ENCODE measurements at regions not wholly inside any gene's neighbourhood (a gene's known extent, or its start where the extent isn't known, plus 50 kb on each side); places are given as distances from the start of the nearest gene placed in this dataset.
"Not testable (repeated sequence)": the region's sequence is repeated elsewhere in the genome, so short reads cannot be mapped to it uniquely, and the experiment has no call there.

DNA sequence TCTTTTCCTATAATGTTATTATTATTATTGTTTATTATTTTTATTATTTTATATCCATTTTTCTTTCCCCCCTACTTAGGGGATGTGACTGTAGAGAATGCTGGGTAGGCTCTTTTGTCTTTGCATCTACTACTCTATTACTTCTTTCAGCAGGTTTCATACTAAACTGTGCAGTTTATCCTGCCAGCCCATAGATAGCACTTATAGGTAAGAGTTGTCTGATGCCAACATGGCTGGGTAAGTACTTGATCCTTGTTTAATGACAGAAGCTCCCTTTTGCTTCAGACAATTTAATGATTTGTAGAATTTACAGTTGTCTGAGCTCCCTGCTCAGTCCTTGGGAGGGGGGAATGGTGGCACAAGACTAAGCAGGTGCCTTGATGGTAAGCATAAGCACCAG is 262.9 kb upstream of the CDH2 start:
- no peaks in the 10 kb centered on the region for H3K36me3 ChIP-seq (ENCODE audit: control insufficient read depth, insufficient read depth, low read length)
- peaks cover 9% of the 10 kb centered on the region for H3K9me3 ChIP-seq (replicated peaks; ENCODE audit: control insufficient read depth, low read depth, low read length)
- no peak for DNase-seq
- H3K4me1 ChIP-seq (ENCODE audit: control insufficient read depth, insufficient read depth, low read length) = no peaks in the 10 kb centered on the region
- H3K27me3 ChIP-seq (ENCODE audit: control insufficient read depth, insufficient read depth, low read length) = no peaks in the 10 kb centered on the region
- no peak overlapping the region for H3K27ac ChIP-seq (ENCODE audit: low read length)
- H3K4me3 ChIP-seq (ENCODE audit: low read length) = no peak overlapping the region

DNA sequence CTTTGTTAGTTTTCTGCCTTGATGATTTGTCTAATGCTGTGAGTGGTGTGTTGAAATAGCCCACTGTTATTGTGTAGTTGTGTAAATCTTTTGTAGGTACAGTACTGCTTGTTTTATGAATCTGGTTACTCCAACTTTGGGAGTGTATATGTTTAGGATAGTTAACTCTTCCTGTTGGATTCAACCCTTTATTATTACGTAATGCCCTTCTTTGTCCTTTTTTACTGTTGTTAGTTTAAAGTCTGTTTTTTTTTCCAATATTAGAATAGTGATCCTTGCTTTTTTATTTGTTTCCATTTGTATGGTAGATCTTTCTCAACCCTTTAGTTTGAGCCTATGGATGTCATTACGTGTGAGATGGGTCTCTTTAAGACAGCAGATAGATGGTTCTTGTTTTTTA is 261.5 kb upstream of the CDH2 start:
- H3K27ac ChIP-seq (ENCODE audit: low read length) = no peak overlapping the region
- no peaks in the 10 kb centered on the region for H3K36me3 ChIP-seq (ENCODE audit: control insufficient read depth, insufficient read depth, low read length)
- no CpG with 5 or more reads among the region's 2 CpGs for WGBS (ENCODE audit: insufficient coverage)
- no peaks in the 10 kb centered on the region for H3K4me1 ChIP-seq (ENCODE audit: control insufficient read depth, insufficient read depth, low read length)
- DNase-seq = no peak
- H3K4me3 ChIP-seq (ENCODE audit: low read length) = no peak overlapping the region
- H3K27me3 ChIP-seq (ENCODE audit: control insufficient read depth, insufficient read depth, low read length) = no peaks in the 10 kb centered on the region
- H3K9me3 ChIP-seq (replicated peaks; ENCODE audit: control insufficient read depth, low read depth, low read length) = peaks cover 9% of the 10 kb centered on the region

DNA sequence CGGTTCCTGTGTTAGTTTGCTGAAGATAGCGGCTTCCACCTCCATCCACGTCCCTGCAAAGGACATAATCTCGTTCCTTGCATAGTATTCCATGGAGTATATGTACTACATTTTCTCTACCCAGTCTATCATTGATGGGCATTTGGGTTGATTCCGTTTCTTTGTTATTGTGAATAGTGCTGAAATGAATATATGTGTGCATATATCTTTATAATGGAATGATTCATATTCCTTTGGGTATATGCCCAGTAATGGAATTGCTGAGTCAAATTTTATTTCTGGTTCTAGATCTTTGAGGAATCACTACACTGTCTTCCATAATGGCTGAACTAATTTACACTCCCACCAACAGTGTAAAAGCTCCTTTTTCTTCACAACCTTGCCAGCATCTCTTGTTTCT is 255.4 kb upstream of the CDH2 start:
- Histone ChIP-seq H3K27me3 (ENCODE audit: control insufficient read depth, insufficient read depth, low read length) (no peaks in the 10 kb centered on the region), H3K9me3 (replicated peaks; ENCODE audit: control insufficient read depth, low read depth, low read length) (no peaks in the 10 kb centered on the region), H3K4me3 (ENCODE audit: low read length) (no peak overlapping the region), H3K27ac (ENCODE audit: low read length) (no peak overlapping the region), H3K36me3 (ENCODE audit: control insufficient read depth, insufficient read depth, low read length) (no peaks in the 10 kb centered on the region), H3K4me1 (ENCODE audit: control insufficient read depth, insufficient read depth, low read length) (no peaks in the 10 kb centered on the region)
- no CpG with 5 or more reads among the region's 5 CpGs for WGBS (ENCODE audit: insufficient coverage)
- no peak for DNase-seq

DNA sequence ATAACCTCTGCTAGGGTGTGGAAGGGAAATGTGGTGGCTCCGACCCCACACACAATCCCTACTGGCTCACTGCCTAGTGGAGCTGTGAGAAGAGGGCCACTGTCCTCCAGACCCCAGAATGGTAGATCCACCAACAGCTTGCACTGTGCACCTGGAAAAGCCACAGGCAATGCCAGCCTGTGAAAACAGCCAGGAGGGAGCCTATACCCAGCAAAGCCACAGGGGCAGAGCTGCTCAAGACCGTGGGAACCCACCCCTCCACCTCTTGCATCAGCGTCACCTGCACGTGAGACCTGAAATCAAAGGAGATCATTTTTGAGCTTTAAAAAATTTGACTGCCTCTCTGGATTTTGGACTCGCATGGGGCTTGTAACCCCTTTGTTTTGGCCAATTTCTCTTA is 249.0 kb upstream of the CDH2 start:
- Histone ChIP-seq H3K4me1 (ENCODE audit: control insufficient read depth, insufficient read depth, low read length) (no peaks in the 10 kb centered on the region), H3K36me3 (ENCODE audit: control insufficient read depth, insufficient read depth, low read length) (no peaks in the 10 kb centered on the region), H3K9me3 (replicated peaks; ENCODE audit: control insufficient read depth, low read depth, low read length) (peaks cover 4% of the 10 kb centered on the region), H3K4me3 (ENCODE audit: low read length) (no peak overlapping the region), H3K27me3 (ENCODE audit: control insufficient read depth, insufficient read depth, low read length) (no peaks in the 10 kb centered on the region), H3K27ac (ENCODE audit: low read length) (no peak overlapping the region)
- 100% methylated on average over 1 of the region's 5 CpGs for WGBS (ENCODE audit: insufficient coverage)
- DNase-seq = no peak

DNA sequence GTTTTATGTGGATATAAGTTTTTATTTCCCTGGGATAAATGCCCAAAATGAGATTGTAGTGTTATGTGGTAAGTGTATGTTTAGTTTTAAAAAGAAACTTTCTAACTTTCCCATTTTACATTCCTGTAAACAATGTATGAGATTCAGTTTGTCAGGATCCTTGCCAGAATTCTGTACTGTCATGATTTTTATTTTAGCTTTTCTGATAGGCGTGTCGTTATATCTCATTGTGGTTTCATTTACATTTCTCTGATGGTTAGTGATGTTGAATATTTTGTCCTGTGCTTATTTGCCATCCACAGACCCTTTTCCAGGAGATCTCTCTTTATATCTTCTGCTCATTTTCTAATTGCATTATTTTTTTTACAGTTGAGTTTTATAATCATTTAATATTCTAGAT is 245.6 kb upstream of the CDH2 start:
- H3K4me1 ChIP-seq (ENCODE audit: control insufficient read depth, insufficient read depth, low read length) = no peaks in the 10 kb centered on the region
- no peaks in the 10 kb centered on the region for H3K27me3 ChIP-seq (ENCODE audit: control insufficient read depth, insufficient read depth, low read length)
- peaks cover 4% of the 10 kb centered on the region for H3K9me3 ChIP-seq (replicated peaks; ENCODE audit: control insufficient read depth, low read depth, low read length)
- no CpG with 5 or more reads among the region's 2 CpGs for WGBS (ENCODE audit: insufficient coverage)
- no peaks in the 10 kb centered on the region for H3K36me3 ChIP-seq (ENCODE audit: control insufficient read depth, insufficient read depth, low read length)
- no peak for DNase-seq
- no peak overlapping the region for H3K4me3 ChIP-seq (ENCODE audit: low read length)
- no peak overlapping the region for H3K27ac ChIP-seq (ENCODE audit: low read length)

DNA sequence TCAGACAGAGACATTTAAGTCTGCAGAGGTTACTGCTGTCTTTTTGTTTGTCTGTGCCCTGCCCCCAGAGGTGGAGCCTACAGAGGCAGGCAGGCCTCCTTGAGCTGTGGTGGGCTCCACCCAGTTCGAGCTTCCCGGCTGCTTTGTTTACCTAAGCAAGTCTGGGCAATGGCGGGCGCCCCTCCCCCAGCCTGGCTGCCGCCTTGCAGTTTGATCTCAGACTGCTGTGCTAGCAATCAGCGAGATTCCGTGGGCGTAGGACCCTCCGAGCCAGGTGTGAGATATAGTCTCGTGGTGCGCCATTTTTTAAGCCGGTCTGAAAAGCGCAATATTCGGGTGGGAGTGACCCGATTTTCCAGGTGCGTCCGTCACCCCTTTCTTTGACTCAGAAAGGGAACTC is 245.0 kb upstream of the CDH2 start:
- not testable (repeated sequence) for DNase-seq; H3K4me3 ChIP-seq (ENCODE audit: low read length); H3K27me3 ChIP-seq (ENCODE audit: control insufficient read depth, insufficient read depth, low read length); H3K27ac ChIP-seq (ENCODE audit: low read length); H3K9me3 ChIP-seq (replicated peaks; ENCODE audit: control insufficient read depth, low read depth, low read length); H3K36me3 ChIP-seq (ENCODE audit: control insufficient read depth, insufficient read depth, low read length); H3K4me1 ChIP-seq (ENCODE audit: control insufficient read depth, insufficient read depth, low read length)
- no CpG with 5 or more reads among the region's 17 CpGs for WGBS (ENCODE audit: insufficient coverage)

DNA sequence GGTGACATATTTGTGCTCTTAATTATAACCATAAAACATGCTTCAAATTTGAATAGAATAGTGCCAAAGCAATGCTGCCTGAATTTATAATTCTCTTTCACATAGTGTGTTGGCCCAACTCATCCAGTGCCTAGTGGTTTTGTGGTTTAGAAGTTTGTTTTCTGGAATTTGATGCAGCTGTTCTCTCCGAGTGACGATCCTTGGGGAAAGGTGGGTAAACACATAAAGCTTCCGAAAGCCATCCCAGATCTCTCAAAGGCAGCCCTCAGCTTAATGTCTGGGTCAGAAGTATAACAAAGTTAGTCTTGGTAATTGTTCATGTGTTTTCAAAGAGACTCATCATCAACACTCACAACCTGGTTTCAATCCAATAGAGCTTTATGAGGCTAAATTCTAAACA is 235.6 kb upstream of the CDH2 start:
- DNase-seq = no peak
- Histone ChIP-seq H3K4me1 (ENCODE audit: control insufficient read depth, insufficient read depth, low read length) (no peaks in the 10 kb centered on the region), H3K9me3 (replicated peaks; ENCODE audit: control insufficient read depth, low read depth, low read length) (no peaks in the 10 kb centered on the region), H3K4me3 (ENCODE audit: low read length) (no peak overlapping the region), H3K27me3 (ENCODE audit: control insufficient read depth, insufficient read depth, low read length) (no peaks in the 10 kb centered on the region), H3K27ac (ENCODE audit: low read length) (no peak overlapping the region), H3K36me3 (ENCODE audit: control insufficient read depth, insufficient read depth, low read length) (no peaks in the 10 kb centered on the region)
- no CpG with 5 or more reads among the region's 3 CpGs for WGBS (ENCODE audit: insufficient coverage)

DNA sequence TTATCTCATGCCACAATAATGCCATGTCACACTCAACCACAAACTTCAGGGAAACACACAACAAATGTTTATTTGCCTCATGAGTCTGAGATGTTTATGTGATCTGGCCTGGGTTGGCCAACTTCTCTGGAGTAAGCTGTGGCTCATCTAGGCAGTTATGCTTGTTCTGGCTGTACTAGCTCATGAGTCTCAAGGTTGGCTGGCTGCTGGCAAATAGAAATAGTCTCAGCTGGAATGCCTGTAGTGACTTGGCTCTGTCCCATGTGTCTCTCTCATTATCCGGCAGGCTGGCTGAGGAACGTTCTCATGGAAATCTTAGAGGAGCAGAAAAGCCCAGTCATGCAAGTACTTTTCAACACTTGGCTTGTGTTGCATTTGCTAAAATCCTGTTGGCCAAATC is 234.9 kb upstream of the CDH2 start:
- Histone ChIP-seq H3K36me3 (ENCODE audit: control insufficient read depth, insufficient read depth, low read length) (no peaks in the 10 kb centered on the region), H3K27me3 (ENCODE audit: control insufficient read depth, insufficient read depth, low read length) (no peaks in the 10 kb centered on the region), H3K9me3 (replicated peaks; ENCODE audit: control insufficient read depth, low read depth, low read length) (no peaks in the 10 kb centered on the region), H3K4me1 (ENCODE audit: control insufficient read depth, insufficient read depth, low read length) (no peaks in the 10 kb centered on the region), H3K4me3 (ENCODE audit: low read length) (no peak overlapping the region), H3K27ac (ENCODE audit: low read length) (no peak overlapping the region)
- WGBS (ENCODE audit: insufficient coverage) = 13% methylated on average over 2 of the region's 2 CpGs
- peak; percentile 2 for DNase-seq

DNA sequence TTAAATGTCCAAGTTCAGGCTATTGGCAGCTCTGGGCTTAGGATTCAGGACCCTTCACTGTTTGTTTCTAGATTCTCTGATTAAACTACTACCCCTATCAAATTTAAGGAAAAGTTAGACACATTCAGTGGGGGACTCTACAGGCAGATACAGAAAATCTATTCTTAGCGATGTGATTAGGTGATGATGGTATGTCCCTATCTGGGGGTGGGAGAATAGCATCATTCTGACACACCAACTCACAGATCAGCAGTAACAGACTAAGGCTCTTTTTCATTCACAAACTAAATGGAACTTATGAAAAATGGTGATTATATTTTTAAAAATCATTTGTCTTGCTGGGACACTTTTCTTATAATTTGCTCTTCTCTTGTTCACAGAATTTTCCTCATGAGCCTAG is 232.9 kb upstream of the CDH2 start:
- no peaks in the 10 kb centered on the region for H3K36me3 ChIP-seq (ENCODE audit: control insufficient read depth, insufficient read depth, low read length)
- DNase-seq = no peak
- no peaks in the 10 kb centered on the region for H3K4me1 ChIP-seq (ENCODE audit: control insufficient read depth, insufficient read depth, low read length)
- no CpG with 5 or more reads among the region's 1 CpG for WGBS (ENCODE audit: insufficient coverage)
- no peaks in the 10 kb centered on the region for H3K27me3 ChIP-seq (ENCODE audit: control insufficient read depth, insufficient read depth, low read length)
- H3K9me3 ChIP-seq (replicated peaks; ENCODE audit: control insufficient read depth, low read depth, low read length) = no peaks in the 10 kb centered on the region
- no peak overlapping the region for H3K4me3 ChIP-seq (ENCODE audit: low read length)
- no peak overlapping the region for H3K27ac ChIP-seq (ENCODE audit: low read length)

DNA sequence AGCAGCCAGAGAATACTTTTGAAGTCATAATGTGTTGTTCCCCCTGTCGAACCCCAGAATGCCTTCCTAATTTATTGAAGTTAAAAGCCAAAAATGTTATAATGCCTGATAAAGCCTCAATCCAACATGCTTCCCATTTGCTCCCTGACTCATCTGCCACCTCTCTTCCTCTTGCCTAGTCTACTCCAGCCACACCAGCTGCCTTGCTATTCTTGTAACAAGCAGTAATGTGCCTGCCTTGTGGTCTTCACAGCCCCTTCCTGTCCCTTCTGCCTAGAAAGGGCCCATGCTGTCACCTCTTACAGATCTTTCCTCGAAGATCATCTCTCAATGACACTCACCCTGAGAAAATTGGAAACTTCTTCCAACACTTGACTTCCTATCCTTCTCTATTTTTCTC is 231.6 kb upstream of the CDH2 start:
- Histone ChIP-seq H3K27me3 (ENCODE audit: control insufficient read depth, insufficient read depth, low read length) (no peaks in the 10 kb centered on the region), H3K36me3 (ENCODE audit: control insufficient read depth, insufficient read depth, low read length) (no peaks in the 10 kb centered on the region), H3K4me3 (ENCODE audit: low read length) (no peak overlapping the region), H3K4me1 (ENCODE audit: control insufficient read depth, insufficient read depth, low read length) (no peaks in the 10 kb centered on the region), H3K9me3 (replicated peaks; ENCODE audit: control insufficient read depth, low read depth, low read length) (no peaks in the 10 kb centered on the region), H3K27ac (ENCODE audit: low read length) (no peak overlapping the region)
- DNase-seq = no peak
- WGBS (ENCODE audit: insufficient coverage) = 91% methylated on average over 1 of the region's 2 CpGs

DNA sequence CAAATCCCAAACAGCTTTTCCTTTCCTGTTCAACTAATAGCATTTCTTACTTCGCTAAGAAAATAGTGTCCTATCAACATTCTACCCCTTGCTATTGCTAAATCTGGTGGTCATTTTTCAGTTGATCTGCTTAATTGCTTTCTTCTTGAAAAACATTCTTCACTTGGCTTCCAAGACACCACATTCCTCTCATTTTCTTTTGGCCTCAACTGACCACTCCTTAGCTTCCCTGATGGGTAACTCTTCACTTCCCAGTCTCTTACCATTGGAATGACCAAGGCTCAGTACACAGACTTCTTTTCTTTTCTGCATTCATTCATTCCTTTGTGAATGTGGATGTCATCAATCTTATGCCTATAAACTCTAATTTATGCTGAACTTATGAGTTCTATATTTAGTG is 230.8 kb upstream of the CDH2 start:
- no CpG with 5 or more reads among the region's 1 CpG for WGBS (ENCODE audit: insufficient coverage)
- no peaks in the 10 kb centered on the region for H3K27me3 ChIP-seq (ENCODE audit: control insufficient read depth, insufficient read depth, low read length)
- H3K27ac ChIP-seq (ENCODE audit: low read length) = no peak overlapping the region
- no peaks in the 10 kb centered on the region for H3K4me1 ChIP-seq (ENCODE audit: control insufficient read depth, insufficient read depth, low read length)
- DNase-seq = no peak
- no peaks in the 10 kb centered on the region for H3K36me3 ChIP-seq (ENCODE audit: control insufficient read depth, insufficient read depth, low read length)
- H3K9me3 ChIP-seq (replicated peaks; ENCODE audit: control insufficient read depth, low read depth, low read length) = no peaks in the 10 kb centered on the region
- no peak overlapping the region for H3K4me3 ChIP-seq (ENCODE audit: low read length)

Measured in muscle of leg (tissue), 3 donors.